ENCODE measurements at regions not wholly inside any gene's neighbourhood (a gene's known extent, or its start where the extent isn't known, plus 50 kb on each side); places are given as distances from the start of the nearest gene placed in this dataset.

- H3K9me3 ChIP-seq (ENCODE audit: low read depth, low read length, poor library complexity, severe bottlenecking): no peaks in the 10 kb centered on the region
- no peak for DNase-seq (ENCODE audit: low spot score)
- no peaks in the 10 kb centered on the region for H3K27me3 ChIP-seq (replicated peaks; ENCODE audit: insufficient read depth, low read depth, low read length, poor library complexity)
- POLR2A ChIA-PET (ENCODE audit: low non-redundant PET): interaction anchor here (0.5 kb wide), 1 partner anchor 242 kb away, joined by 4 read pairs; no protein-coding TSS in a partner anchor
- no peak overlapping the region for H3K27ac ChIP-seq (ENCODE audit: low read depth, low read length, poor library complexity, severe bottlenecking)
- CTCF ChIA-PET: no interaction called here
- intact Hi-C loops (cut with micrococcal nuclease; ENCODE audit: unreplicated experiment): no loop called here
- H3K4me3 ChIP-seq (ENCODE audit: low read depth, low read length, poor library complexity, severe bottlenecking): no peak overlapping the region
- TF ChIP-seq CTCF (conservative IDR thresholded peaks at IDR 0.05; ENCODE audit: low read depth, low read length): no peak
- no peak for TF ChIP-seq EZH2 (IDR thresholded peaks at IDR 0.05; ENCODE audit: borderline replicate concordance, low read depth, low read length, poor library complexity, severe bottlenecking)
- H3K36me3 ChIP-seq (ENCODE audit: insufficient read depth, low read length, poor library complexity, severe bottlenecking): no peaks in the 10 kb centered on the region
- H3K4me1 ChIP-seq (ENCODE audit: insufficient read depth, low read length, poor library complexity, severe bottlenecking): no peaks in the 10 kb centered on the region
- BruUV-seq (replicated peaks): no TSS peak
These were observed 584.4 kb downstream of the TCERG1L start for GRCh38 chr10:130726996-130727725.

- ChIA-PET CTCF (no interaction called here), POLR2A (ENCODE audit: low non-redundant PET) (interaction anchor here (0.5 kb wide), 1 partner anchor 242 kb away, joined by 4 read pairs; no protein-coding TSS in a partner anchor)
- no peaks in the 10 kb centered on the region for H3K9me3 ChIP-seq (ENCODE audit: low read depth, low read length, poor library complexity, severe bottlenecking)
- no peaks in the 10 kb centered on the region for H3K27me3 ChIP-seq (replicated peaks; ENCODE audit: insufficient read depth, low read depth, low read length, poor library complexity)
- BruUV-seq (replicated peaks): no TSS peak
- H3K4me1 ChIP-seq (ENCODE audit: insufficient read depth, low read length, poor library complexity, severe bottlenecking): no peaks in the 10 kb centered on the region
- TF ChIP-seq EZH2 (IDR thresholded peaks at IDR 0.05; ENCODE audit: borderline replicate concordance, low read depth, low read length, poor library complexity, severe bottlenecking) (no peak), CTCF (conservative IDR thresholded peaks at IDR 0.05; ENCODE audit: low read depth, low read length) (no peak)
- intact Hi-C loops (cut with micrococcal nuclease; ENCODE audit: unreplicated experiment): no loop called here
- no peak overlapping the region for H3K4me3 ChIP-seq (ENCODE audit: low read depth, low read length, poor library complexity, severe bottlenecking)
- no peak overlapping the region for H3K27ac ChIP-seq (ENCODE audit: low read depth, low read length, poor library complexity, severe bottlenecking)
- no peaks in the 10 kb centered on the region for H3K36me3 ChIP-seq (ENCODE audit: insufficient read depth, low read length, poor library complexity, severe bottlenecking)
- no peak for DNase-seq (ENCODE audit: low spot score)
These were observed 583.6 kb downstream of the TCERG1L start for GRCh38 chr10:130727766-130728490.

GRCh38 chr10:130728531-130729215 is 582.8 kb downstream of the TCERG1L start:
- H3K27ac ChIP-seq (ENCODE audit: low read depth, low read length, poor library complexity, severe bottlenecking): no peak overlapping the region
- no peaks in the 10 kb centered on the region for H3K4me1 ChIP-seq (ENCODE audit: insufficient read depth, low read length, poor library complexity, severe bottlenecking)
- DNase-seq (ENCODE audit: low spot score): no peak
- H3K9me3 ChIP-seq (ENCODE audit: low read depth, low read length, poor library complexity, severe bottlenecking): no peaks in the 10 kb centered on the region
- no peaks in the 10 kb centered on the region for H3K36me3 ChIP-seq (ENCODE audit: insufficient read depth, low read length, poor library complexity, severe bottlenecking)
- CTCF ChIA-PET: no interaction called here
- no peak overlapping the region for H3K4me3 ChIP-seq (ENCODE audit: low read depth, low read length, poor library complexity, severe bottlenecking)
- intact Hi-C loops (cut with micrococcal nuclease; ENCODE audit: unreplicated experiment): no loop called here
- no peaks in the 10 kb centered on the region for H3K27me3 ChIP-seq (replicated peaks; ENCODE audit: insufficient read depth, low read depth, low read length, poor library complexity)
- no TSS peak for BruUV-seq (replicated peaks)
- POLR2A ChIA-PET (ENCODE audit: low non-redundant PET): no interaction called here
- TF ChIP-seq CTCF (conservative IDR thresholded peaks at IDR 0.05; ENCODE audit: low read depth, low read length) (no peak), EZH2 (IDR thresholded peaks at IDR 0.05; ENCODE audit: borderline replicate concordance, low read depth, low read length, poor library complexity, severe bottlenecking) (no peak)

Data from A673 (cell line).